Gastrocnemius medialis (tissue), 4 donors: ENCODE measurements at regions not wholly inside any gene's neighbourhood (a gene's known extent, or its start where the extent isn't known, plus 50 kb on each side); places are given as distances from the start of the nearest gene placed in this dataset.

Source experiments
- POLR2A ChIP-seq, 2 donors: fragments of 450-650 bp; IDR thresholded peaks; one replicate each; pipeline ENCODE4 v1.6.1; 2017; ENCODE audit warnings: antibody characterized with exemption in 2 of 2, mild to moderate bottlenecking in 2 of 2, moderate library complexity in 2 of 2
- TF ChIP-seq, protein P1 (sequence below), 5 experiments: fragments of 450-650 bp in 3 of 5; fragments of 200-600 bp in 2 of 5; sonication (generic) in 2 of 5; IDR thresholded peaks in 4 of 5; conservative IDR thresholded peaks in 1 of 5; 1 replicate in 4 of 5; 2 replicates in 1 of 5; pipeline ENCODE4 v1.5.1; 2016 to 2019; ENCODE audit warnings: antibody characterized with exemption in 5 of 5, mild to moderate bottlenecking in 3 of 5, moderate library complexity in 3 of 5

- no peak for TF ChIP-seq POLR2A (IDR thresholded peaks at IDR 0.05)
- TF ChIP-seq, protein P1, sequence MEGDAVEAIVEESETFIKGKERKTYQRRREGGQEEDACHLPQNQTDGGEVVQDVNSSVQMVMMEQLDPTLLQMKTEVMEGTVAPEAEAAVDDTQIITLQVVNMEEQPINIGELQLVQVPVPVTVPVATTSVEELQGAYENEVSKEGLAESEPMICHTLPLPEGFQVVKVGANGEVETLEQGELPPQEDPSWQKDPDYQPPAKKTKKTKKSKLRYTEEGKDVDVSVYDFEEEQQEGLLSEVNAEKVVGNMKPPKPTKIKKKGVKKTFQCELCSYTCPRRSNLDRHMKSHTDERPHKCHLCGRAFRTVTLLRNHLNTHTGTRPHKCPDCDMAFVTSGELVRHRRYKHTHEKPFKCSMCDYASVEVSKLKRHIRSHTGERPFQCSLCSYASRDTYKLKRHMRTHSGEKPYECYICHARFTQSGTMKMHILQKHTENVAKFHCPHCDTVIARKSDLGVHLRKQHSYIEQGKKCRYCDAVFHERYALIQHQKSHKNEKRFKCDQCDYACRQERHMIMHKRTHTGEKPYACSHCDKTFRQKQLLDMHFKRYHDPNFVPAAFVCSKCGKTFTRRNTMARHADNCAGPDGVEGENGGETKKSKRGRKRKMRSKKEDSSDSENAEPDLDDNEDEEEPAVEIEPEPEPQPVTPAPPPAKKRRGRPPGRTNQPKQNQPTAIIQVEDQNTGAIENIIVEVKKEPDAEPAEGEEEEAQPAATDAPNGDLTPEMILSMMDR (IDR thresholded peaks at IDR 0.05 in 4 of 5, conservative IDR thresholded peaks at IDR 0.05 in 1 of 5) = no peak
These were observed 115.8 kb upstream of the NECTIN1 start for GRCh38 chr11:119844808-119845207.
